ENCODE measurements at regions not wholly inside any gene's neighbourhood (a gene's known extent, or its start where the extent isn't known, plus 50 kb on each side); places are given as distances from the start of the nearest gene placed in this dataset.

DNA sequence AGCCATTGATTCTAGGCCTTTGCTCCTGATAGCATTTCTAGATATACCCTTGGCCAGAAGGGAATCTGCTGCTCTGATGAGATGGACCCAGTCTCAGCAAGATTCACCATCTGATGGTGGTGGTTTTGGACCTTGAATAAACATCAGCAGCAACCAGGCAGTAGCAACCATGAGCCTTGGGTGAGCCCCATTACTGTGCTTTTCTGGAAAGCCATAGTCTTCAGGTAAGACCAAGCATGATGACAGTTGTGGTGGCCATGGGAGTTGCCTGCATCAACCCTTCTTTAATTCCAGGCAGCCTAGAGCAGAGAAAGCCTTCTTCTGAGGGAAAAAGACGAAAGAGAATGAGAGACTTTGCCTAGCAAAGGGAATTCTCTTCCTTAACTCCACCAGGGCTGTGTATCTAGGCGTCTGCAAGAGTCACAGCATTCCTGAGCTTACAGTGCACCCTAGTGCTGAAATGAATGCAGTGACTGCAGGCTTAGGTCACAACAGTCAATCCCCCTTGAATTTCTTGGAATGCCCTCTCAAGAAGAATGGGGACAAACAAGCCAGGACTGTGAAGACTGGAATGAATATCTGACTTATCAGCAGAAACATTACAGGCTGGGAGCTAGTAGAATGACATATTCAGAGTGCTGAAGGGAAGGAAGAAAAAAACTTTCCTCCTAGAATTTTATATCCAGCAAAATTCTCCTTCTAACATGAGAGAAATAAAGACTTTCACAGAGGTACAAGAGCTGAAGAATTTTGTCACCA lies 942.4 kb upstream of the PCDH20 start:
- ChIA-PET CTCF (interaction anchor here (0.6 to 2.1 kb wide), 10 partner anchors 10 to 403 kb away, joined by 3 to 30 read pairs (median 6); no protein-coding TSS in a partner anchor), POLR2A (no interaction called here)
- peak; percentile 90 for DNase-seq (ENCODE audit: extremely low spot score)
- no peak for TF ChIP-seq LEF1 (IDR thresholded peaks at IDR 0.05; ENCODE audit: borderline replicate concordance)
- TF ChIP-seq SP1 (IDR thresholded peaks at IDR 0.05), result no peak
- TF ChIP-seq FOXM1 (IDR thresholded peaks at IDR 0.05; ENCODE audit: borderline replicate concordance), result no peak
- TF ChIP-seq BHLHE40 (IDR thresholded peaks at IDR 0.05; ENCODE audit: borderline replicate concordance), result no peak
- TF ChIP-seq NFRKB (IDR thresholded peaks at IDR 0.05), result no peak
- no peak for TF ChIP-seq SUZ12 (IDR thresholded peaks at IDR 0.05)
- no peak for TF ChIP-seq PKNOX1 (IDR thresholded peaks at IDR 0.05)

DNA sequence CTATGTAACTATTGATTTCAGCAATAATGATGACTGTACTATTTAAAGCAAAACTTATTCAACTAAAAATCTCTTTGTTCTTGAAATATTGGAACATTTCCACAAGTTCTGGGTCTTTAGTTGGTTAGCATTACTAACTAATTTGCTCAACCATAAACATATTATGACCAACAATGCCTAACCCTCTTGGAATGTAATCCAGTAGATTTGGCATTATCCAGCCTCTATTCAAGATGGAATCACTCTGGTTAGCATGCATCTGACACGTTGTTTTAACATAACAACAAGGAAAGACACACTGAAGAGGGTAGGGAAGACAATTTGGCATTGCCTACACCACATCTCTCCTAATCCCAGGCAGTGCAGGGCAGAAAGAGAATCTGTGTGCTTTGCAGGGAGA lies 941.3 kb upstream of the PCDH20 start:
- TF ChIP-seq SP1 (IDR thresholded peaks at IDR 0.05), result no peak
- TF ChIP-seq FOXA1 (IDR thresholded peaks at IDR 0.05), result no peak
- TF ChIP-seq PKNOX1 (IDR thresholded peaks at IDR 0.05), result no peak
- TF ChIP-seq LEF1 (IDR thresholded peaks at IDR 0.05; ENCODE audit: borderline replicate concordance), result no peak
- TF ChIP-seq SUZ12 (IDR thresholded peaks at IDR 0.05), result no peak
- TF ChIP-seq BHLHE40 (IDR thresholded peaks at IDR 0.05; ENCODE audit: borderline replicate concordance), result no peak
- no peak for TF ChIP-seq TARDBP (IDR thresholded peaks at IDR 0.05)
- TF ChIP-seq ELF4 (IDR thresholded peaks at IDR 0.05), result no peak
- no peak for TF ChIP-seq ZNF384 (IDR thresholded peaks at IDR 0.05)
- no peak for TF ChIP-seq FOXK2 (IDR thresholded peaks at IDR 0.05)
- TF ChIP-seq HDGF (IDR thresholded peaks at IDR 0.05; ENCODE audit: borderline replicate concordance), result no peak
- TF ChIP-seq ARNT (IDR thresholded peaks at IDR 0.05), result no peak
- no peak for TF ChIP-seq CTBP1 (IDR thresholded peaks at IDR 0.05; ENCODE audit: borderline replicate concordance)
- no peak for TF ChIP-seq L3MBTL2 (conservative IDR thresholded peaks at IDR 0.05)
- TF ChIP-seq NFRKB (IDR thresholded peaks at IDR 0.05), result no peak
- TF ChIP-seq FOXM1 (IDR thresholded peaks at IDR 0.05; ENCODE audit: borderline replicate concordance), result no peak; the same call in 1 of the 2 replicates
- CTCF ChIA-PET, result interaction anchor here (0.9 to 2.1 kb wide), 5 partner anchors 31 to 402 kb away, joined by 3 to 30 read pairs (median 10); no protein-coding TSS in a partner anchor

DNA sequence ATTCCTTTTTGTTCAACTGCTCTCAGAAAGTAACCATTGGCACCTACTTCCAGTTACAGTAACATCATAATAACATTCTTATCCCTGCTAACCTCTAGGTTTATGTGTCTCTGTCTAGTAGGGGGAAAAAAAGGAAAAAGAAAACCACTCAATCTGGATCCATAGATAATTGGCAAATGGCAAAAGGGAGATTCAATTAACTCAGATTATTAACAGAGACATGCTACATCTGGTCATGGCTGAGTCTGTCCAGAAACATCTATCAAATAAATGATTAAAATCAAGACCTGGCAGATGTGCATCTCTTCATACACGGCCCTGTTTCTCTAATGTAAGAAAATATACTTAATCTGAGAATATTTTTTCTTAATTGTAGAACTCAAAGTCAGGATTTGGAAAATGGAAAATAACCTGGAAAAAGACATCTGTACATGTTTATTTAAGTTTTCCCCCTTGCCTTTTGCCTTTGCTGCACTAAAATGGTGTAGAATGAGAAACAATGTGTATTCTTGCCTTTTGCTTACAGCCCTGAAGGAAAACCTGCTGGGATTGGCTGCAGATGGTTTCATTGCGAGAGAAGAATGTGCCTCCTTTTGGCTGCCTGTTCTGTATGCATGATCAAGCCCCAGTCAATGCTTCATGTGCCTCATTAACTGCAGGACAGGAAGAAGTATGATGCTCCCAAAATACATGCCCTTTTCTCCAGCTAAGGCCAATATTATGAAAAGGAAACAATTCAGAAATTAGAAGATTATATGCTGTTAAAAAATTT lies 921.6 kb upstream of the PCDH20 start:
- ChIA-PET POLR2A (no interaction called here), CTCF (interaction anchor here (0.9 to 2.2 kb wide), 2 partner anchors 14 to 17 kb away, joined by 4 to 6 read pairs; no protein-coding TSS in a partner anchor)
- TF ChIP-seq FOXM1 (IDR thresholded peaks at IDR 0.05; ENCODE audit: borderline replicate concordance) (no peak), TARDBP (IDR thresholded peaks at IDR 0.05) (no peak), LEF1 (IDR thresholded peaks at IDR 0.05; ENCODE audit: borderline replicate concordance) (no peak), FOXK2 (IDR thresholded peaks at IDR 0.05) (no peak), HDGF (IDR thresholded peaks at IDR 0.05; ENCODE audit: borderline replicate concordance) (no peak), BHLHE40 (IDR thresholded peaks at IDR 0.05; ENCODE audit: borderline replicate concordance) (no peak), SP1 (IDR thresholded peaks at IDR 0.05) (no peak), SUZ12 (IDR thresholded peaks at IDR 0.05) (no peak), FOXA1 (IDR thresholded peaks at IDR 0.05) (no peak), L3MBTL2 (conservative IDR thresholded peaks at IDR 0.05) (no peak)
- DNase-seq (ENCODE audit: extremely low spot score), result no peak

More for the DNA sequence above, 941.3 kb upstream of the PCDH20 start:
- DNase-seq (ENCODE audit: extremely low spot score), result no peak
- POLR2A ChIA-PET, result no interaction called here

DNA sequence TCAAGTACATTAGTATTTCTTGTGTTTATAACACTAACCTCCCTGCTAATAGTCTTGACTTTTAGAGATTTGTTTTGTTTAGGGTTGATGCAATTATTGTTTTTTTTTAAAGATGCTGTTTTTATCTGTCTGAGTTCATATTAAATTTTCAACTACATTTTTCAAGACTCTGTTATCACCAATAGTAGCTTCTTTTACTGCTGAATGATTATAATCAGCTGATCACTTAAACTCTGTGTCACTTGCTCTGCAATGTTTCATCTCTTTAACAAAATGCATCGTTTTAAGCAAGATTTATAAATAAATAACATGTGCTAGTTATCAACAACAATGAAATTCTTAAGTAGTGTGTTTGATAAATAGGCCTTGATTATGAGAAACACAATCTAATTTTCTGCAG lies 920.9 kb upstream of the PCDH20 start:
- ChIA-PET POLR2A (no interaction called here), CTCF (no interaction called here)
- no peak for DNase-seq (ENCODE audit: extremely low spot score)
- TF ChIP-seq CTBP1 (IDR thresholded peaks at IDR 0.05; ENCODE audit: borderline replicate concordance) (no peak), ZNF384 (IDR thresholded peaks at IDR 0.05) (no peak), L3MBTL2 (conservative IDR thresholded peaks at IDR 0.05) (no peak), ARNT (IDR thresholded peaks at IDR 0.05) (no peak), TARDBP (IDR thresholded peaks at IDR 0.05) (no peak), ELF4 (IDR thresholded peaks at IDR 0.05) (no peak), LEF1 (IDR thresholded peaks at IDR 0.05; ENCODE audit: borderline replicate concordance) (no peak), BHLHE40 (IDR thresholded peaks at IDR 0.05; ENCODE audit: borderline replicate concordance) (no peak), FOXM1 (IDR thresholded peaks at IDR 0.05; ENCODE audit: borderline replicate concordance) (no peak), SP1 (IDR thresholded peaks at IDR 0.05) (no peak), FOXA1 (IDR thresholded peaks at IDR 0.05) (no peak), NFRKB (IDR thresholded peaks at IDR 0.05) (no peak), PKNOX1 (IDR thresholded peaks at IDR 0.05) (no peak), SUZ12 (IDR thresholded peaks at IDR 0.05) (no peak), HDGF (IDR thresholded peaks at IDR 0.05; ENCODE audit: borderline replicate concordance) (no peak)

GRCh38 chr13:62333466-62333865 lies 917.8 kb upstream of the PCDH20 start:
- no peak for DNase-seq (ENCODE audit: extremely low spot score)
- POLR2A ChIA-PET, result no interaction called here
- CTCF ChIA-PET, result no interaction called here
- TF ChIP-seq FOXK2 (IDR thresholded peaks at IDR 0.05) (no peak), FOXA1 (IDR thresholded peaks at IDR 0.05) (no peak), PKNOX1 (IDR thresholded peaks at IDR 0.05) (no peak), SP1 (IDR thresholded peaks at IDR 0.05) (no peak), ARNT (IDR thresholded peaks at IDR 0.05) (no peak), ELF4 (IDR thresholded peaks at IDR 0.05) (no peak), LEF1 (IDR thresholded peaks at IDR 0.05; ENCODE audit: borderline replicate concordance) (no peak), L3MBTL2 (conservative IDR thresholded peaks at IDR 0.05) (no peak), NFRKB (IDR thresholded peaks at IDR 0.05) (no peak), HDGF (IDR thresholded peaks at IDR 0.05; ENCODE audit: borderline replicate concordance) (no peak), ZNF384 (IDR thresholded peaks at IDR 0.05) (no peak), TARDBP (IDR thresholded peaks at IDR 0.05) (no peak), BHLHE40 (IDR thresholded peaks at IDR 0.05; ENCODE audit: borderline replicate concordance) (no peak), FOXM1 (IDR thresholded peaks at IDR 0.05; ENCODE audit: borderline replicate concordance) (no peak), SUZ12 (IDR thresholded peaks at IDR 0.05) (no peak), CTBP1 (IDR thresholded peaks at IDR 0.05; ENCODE audit: borderline replicate concordance) (no peak)

Data from HEK293T (cell line).